HG03135 (cell line): ENCODE measurements at regions not wholly inside any gene's neighbourhood (a gene's known extent, or its start where the extent isn't known, plus 50 kb on each side); places are given as distances from the start of the nearest gene placed in this dataset.
A peak's percentile ranks its signal among the peaks of the same experiment; 100 is the strongest.
"Not testable (repeated sequence)": the region's sequence is repeated elsewhere in the genome, so short reads cannot be mapped to it uniquely, and the experiment has no call there.

Source experiments
- ATAC-seq: cut with Tn5 transposase; IDR thresholded peaks from one replicate; pipeline ENCODE4 v1.9.1; 2021; ENCODE audit warnings: mild to moderate bottlenecking, moderate library complexity; ENCODE audit not compliant: unreplicated experiment

- ATAC-seq, result no peak
Measured at GRCh38 chr22:25407859-25408229, 156.6 kb upstream of the GRK3 start.

DNA sequence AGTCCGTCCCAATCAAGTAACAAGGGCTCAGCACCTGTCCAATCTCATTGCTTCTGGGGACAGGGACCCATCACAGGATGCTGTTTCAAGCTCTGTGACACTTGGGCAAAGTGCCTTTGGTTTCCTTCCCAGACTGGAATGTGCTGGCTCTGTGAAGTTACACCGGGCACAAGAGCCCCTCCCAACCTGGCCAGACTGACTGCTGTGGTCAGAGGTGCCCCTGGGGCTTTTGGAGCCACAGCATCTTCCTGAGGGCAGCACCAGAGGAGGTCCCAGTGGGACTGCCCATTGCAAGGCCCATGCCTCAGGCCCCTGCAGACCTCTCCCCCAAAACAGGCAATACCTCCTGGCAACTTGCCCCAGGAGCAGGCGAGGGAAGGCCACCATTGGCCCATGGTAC, 155.2 kb upstream of the GRK3 start:
- no peak for ATAC-seq

GRCh38 chr22:25410849-25411248, 153.6 kb upstream of the GRK3 start:
- ATAC-seq, result no peak

GRCh38 chr22:25413620-25414019, 150.9 kb upstream of the GRK3 start:
- ATAC-seq, result no peak

DNA sequence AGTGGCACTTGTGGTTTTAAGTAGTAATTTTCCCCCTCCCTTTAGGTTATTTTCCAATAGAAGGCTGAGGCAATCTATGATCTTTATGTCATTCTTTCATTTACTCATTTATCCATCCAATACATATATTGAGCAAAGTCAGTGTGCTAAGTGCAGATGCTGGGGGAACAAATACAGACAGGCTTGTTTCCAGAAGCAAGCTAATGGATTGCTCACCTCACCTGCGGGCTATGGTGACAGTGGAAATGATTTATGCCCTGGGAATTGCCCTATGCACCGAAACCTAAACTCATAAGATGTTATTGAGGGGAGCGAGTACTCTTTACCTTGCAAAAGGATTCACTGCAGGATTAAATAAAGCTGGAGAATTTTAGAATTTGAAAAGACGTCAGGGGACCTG, 148.7 kb upstream of the GRK3 start:
- ATAC-seq, result not testable (repeated sequence)

GRCh38 chr22:25417826-25418225, 146.6 kb upstream of the GRK3 start:
- not testable (repeated sequence) for ATAC-seq

- ATAC-seq, result no peak
Measured at GRCh38 chr22:25419247-25420113, 145.0 kb upstream of the GRK3 start.

DNA sequence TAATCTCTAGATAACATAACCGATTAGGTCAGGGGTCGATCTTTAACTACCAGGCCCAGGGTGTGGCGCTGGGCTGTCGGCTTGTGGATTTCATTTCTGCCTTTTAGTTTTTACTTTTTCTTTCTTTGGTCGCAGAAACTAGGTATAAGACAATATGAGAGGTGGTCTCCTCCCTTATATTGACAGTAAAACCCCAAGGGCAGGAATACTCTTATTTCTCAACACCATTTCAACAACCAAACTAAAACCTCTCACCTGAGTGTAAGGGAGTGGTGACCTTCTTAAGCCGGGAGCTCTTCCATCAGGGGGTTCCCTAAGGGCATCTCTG, 144.4 kb upstream of the GRK3 start:
- not testable (repeated sequence) for ATAC-seq

GRCh38 chr22:25420471-25420924, 144.0 kb upstream of the GRK3 start:
- no peak for ATAC-seq

GRCh38 chr22:25420925-25421904, 143.3 kb upstream of the GRK3 start:
- ATAC-seq, result no peak

DNA sequence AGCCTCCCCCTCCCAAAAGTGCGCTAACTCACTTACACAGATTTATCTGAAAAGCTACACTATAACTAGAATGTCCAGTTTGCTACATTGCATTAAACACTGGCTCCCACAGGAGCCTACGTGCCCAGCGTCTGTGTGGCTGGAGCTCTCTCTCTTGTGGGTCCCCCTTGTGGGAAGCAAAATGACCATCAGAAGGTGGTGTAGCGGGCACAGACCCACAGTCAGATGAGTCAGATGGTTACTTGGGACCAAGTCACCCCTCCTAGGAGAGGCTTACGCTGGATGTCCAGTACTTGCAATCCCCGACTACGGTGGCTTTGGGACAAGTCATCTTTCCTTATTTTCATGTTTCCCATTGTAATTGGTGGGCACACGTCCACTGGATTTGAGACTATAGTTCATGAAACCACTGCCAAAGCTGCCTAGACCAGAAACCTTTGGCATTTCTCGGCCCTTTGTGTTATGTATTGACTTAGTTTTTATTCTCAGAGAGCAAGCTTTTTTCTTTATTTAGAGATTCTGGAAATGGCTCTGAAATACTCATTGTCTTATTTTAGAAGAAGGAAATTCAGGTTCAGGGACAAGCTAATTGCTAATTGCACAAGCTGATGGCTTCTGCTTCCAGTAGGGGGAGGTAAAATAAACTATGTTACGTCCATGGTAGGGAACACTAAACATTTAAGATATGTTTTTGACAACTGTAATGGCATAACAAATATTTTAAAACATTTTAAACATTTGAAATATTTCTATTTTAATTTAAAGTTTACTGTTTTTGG, 137.8 kb upstream of the GRK3 start:
- not testable (repeated sequence) for ATAC-seq

- not testable (repeated sequence) for ATAC-seq
Measured at GRCh38 chr22:25431637-25432342, 132.7 kb upstream of the GRK3 start.

DNA sequence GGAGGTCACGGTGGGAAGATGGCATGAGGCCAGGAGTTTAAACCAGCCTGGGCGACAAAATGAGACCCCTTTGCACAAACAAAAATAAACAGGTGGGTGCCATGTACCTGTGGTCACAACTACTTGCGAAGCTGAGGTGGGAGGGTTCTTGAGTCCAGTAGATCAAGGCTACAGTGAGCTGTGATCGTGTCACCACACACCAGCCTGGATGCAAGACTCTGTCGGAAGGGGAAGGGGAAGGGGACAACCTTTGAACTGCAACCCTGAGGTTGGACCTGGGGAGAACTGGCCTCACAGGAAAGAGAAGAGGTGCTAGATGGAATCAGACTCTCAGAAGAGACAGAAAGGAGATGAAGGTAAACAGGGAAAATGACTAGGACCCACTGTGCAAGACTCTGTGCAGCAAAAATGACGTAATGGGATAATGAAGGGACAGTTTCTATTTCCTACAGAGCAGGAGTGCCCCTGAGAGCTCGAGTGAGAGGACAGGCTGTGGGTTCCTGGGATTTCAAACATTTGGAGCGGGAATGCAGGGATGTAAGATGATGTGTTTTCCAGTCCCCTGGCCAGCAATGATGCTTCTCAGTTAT, 131.0 kb upstream of the GRK3 start:
- ATAC-seq, result not testable (repeated sequence)

- ATAC-seq, result no peak
Measured at GRCh38 chr22:25437414-25438160, 126.9 kb upstream of the GRK3 start.

- no peak for ATAC-seq
Measured at GRCh38 chr22:25447067-25447685, 117.3 kb upstream of the GRK3 start.

DNA sequence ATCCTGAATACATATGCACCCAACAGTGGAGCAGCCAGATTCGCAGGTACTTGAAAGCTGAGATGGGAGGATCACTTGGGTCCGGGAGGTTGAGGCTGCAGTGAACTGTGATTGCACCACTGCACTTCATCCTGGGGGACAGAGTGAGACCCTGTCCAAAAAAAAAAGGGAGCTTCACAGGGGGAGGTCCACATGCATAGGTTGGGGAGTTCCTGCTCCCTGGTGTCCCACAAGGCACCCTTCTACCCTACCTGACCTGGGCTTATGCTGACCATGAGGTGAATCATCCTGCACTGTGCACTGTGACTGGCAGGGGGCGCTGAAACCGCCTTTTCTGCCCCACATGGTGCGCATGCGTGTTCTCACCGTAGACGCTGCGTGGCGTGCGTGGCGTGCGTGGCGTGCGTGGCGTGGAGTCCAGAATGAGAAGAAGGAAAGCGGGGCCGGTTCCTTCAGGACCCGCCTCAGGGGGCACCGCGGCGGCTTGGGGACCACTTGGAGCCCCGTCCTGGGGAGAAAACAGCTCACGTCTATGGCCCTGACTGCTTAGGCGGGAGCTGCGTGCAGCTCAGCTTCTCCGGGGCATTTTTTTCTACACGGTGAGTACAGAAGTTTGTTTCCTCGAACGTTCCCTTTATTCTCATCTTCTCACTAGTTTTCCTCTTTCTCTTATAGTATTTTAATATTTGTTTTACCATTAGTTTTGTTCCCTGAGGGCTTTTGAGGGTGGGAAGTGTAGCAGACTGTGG, 116.6 kb upstream of the GRK3 start:
- ATAC-seq, result peak; percentile 86

GRCh38 chr22:25448435-25449051, 115.9 kb upstream of the GRK3 start:
- peak; percentile 26 for ATAC-seq
